PC-3 (cell line): ENCODE measurements at regions not wholly inside any gene's neighbourhood (a gene's known extent, or its start where the extent isn't known, plus 50 kb on each side); places are given as distances from the start of the nearest gene placed in this dataset.

ENCODE experiments used
- CTCF ChIP-seq: fragments of 300-600 bp; sonication (generic); conservative IDR thresholded peaks from 2 replicates; pipeline ENCODE4 v1.5.1; 2017; ENCODE audit warnings: antibody characterized with exemption, low read depth, mild to moderate bottlenecking, low read length
- EZH2phosphoT487 ChIP-seq: fragments of 300-600 bp; sonication (generic); IDR thresholded peaks from 2 replicates; pipeline ENCODE4 v1.6.1; 2018; ENCODE audit warnings: mild to moderate bottlenecking, antibody characterized with exemption, low read length, borderline replicate concordance

DNA sequence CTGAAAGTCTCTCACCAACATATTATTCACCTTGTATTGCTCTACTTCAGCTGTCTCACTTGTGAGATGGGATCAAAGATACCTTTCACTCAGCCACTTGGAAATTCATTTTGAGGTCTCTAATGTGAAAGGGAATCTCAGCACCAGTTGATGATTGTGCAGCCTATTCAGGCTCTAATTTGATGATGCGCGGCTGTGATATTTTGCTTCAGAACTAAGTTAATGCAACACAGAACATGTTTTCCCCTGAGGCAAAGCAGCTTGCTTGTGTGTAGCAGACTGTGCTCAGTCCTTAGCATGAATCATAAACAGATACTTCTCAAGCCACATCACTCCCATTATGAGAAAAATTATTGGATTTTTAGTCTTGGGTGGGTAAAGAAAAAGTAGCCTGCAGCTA lies 378.8 kb downstream of the OSTF1 start:
- TF ChIP-seq EZH2phosphoT487 (no peak), CTCF (no peak)
